MM.1S (cell line): ENCODE measurements at regions not wholly inside any gene's neighbourhood (a gene's known extent, or its start where the extent isn't known, plus 50 kb on each side); places are given as distances from the start of the nearest gene placed in this dataset.

Source experiments
- DNase-seq: peaks from one replicate; pipeline ENCODE4 v3.0.0-alpha.2; 2015
- H2AFZ ChIP-seq: fragments of 300-600 bp; sonication (generic); 2 replicates; pipeline ENCODE4 v1.6.0; 2016; ENCODE audit warnings: antibody characterized with exemption, low read length
- H3F3A ChIP-seq: fragments of 300-600 bp; sonication (generic); 2 replicates; pipeline ENCODE4 v1.6.1; 2016; ENCODE audit warnings: mild to moderate bottlenecking, antibody characterized with exemption, low read length, moderate library complexity, mixed read lengths; ENCODE audit not compliant: insufficient read depth
- H3K27ac ChIP-seq: fragments of 300-600 bp; sonication (generic); 2 replicates; pipeline ENCODE4 v1.5.1; 2016; ENCODE audit warnings: mild to moderate bottlenecking, low read length
- H3K27me3 ChIP-seq: fragments of 300-600 bp; sonication (generic); replicated peaks from 2 replicates; pipeline ENCODE4 v1.6.0; 2016; ENCODE audit warnings: low read length; ENCODE audit not compliant: insufficient read depth
- H3K36me3 ChIP-seq: fragments of 300-600 bp; sonication (generic); replicated peaks from 2 replicates; pipeline ENCODE4 v1.6.1; 2016; ENCODE audit warnings: mild to moderate bottlenecking, low read length, mixed read lengths; ENCODE audit not compliant: insufficient read depth
- H3K4me1 ChIP-seq: fragments of 300-600 bp; sonication (generic); 2 replicates; pipeline ENCODE4 v1.6.1; 2016; ENCODE audit warnings: low read length, mixed read lengths
- H3K4me2 ChIP-seq: fragments of 300-600 bp; sonication (generic); 2 replicates; pipeline ENCODE4 v1.6.0; 2016; ENCODE audit warnings: low read depth, low read length
- H3K4me3 ChIP-seq: fragments of 300-600 bp; sonication (generic); 2 replicates; pipeline ENCODE4 v1.5.1; 2016; ENCODE audit warnings: low read length, mixed read lengths
- H3K79me2 ChIP-seq: fragments of 300-600 bp; sonication (generic); 2 replicates; pipeline ENCODE4 v1.6.1; 2016; ENCODE audit warnings: mixed run types, low read length, mixed read lengths
- H3K9ac ChIP-seq: fragments of 300-600 bp; sonication (generic); 2 replicates; pipeline ENCODE4 v1.6.1; 2016; ENCODE audit warnings: low read length, mixed read lengths
- H3K9me2 ChIP-seq: fragments of 300-600 bp; sonication (generic); replicated peaks from 2 replicates; pipeline ENCODE4 v1.6.1; 2016; ENCODE audit warnings: mild to moderate bottlenecking, low read length, mixed read lengths; ENCODE audit not compliant: insufficient read depth
- H3K9me3 ChIP-seq: fragments of 300-600 bp; sonication (generic); replicated peaks from 2 replicates; pipeline ENCODE4 v1.6.1; 2016; ENCODE audit warnings: mild to moderate bottlenecking, low read length, mixed read lengths; ENCODE audit not compliant: insufficient read depth
- H4K20me1 ChIP-seq: fragments of 300-600 bp; sonication (generic); 2 replicates; pipeline ENCODE4 v1.6.1; 2016; ENCODE audit warnings: mild to moderate bottlenecking, low read length, moderate library complexity, mixed read lengths; ENCODE audit not compliant: insufficient read depth
- EZH2 ChIP-seq: fragments of 300-600 bp; sonication (generic); optimal IDR thresholded peaks from 2 replicates; pipeline ENCODE3; 2017; ENCODE audit warnings: low read depth, mild to moderate bottlenecking, antibody characterized with exemption, low read length, mixed read lengths
- EZH2phosphoT487 ChIP-seq: fragments of 300-600 bp; sonication (generic); IDR thresholded peaks from 2 replicates; pipeline ENCODE4 v1.6.1; 2018; ENCODE audit warnings: antibody characterized with exemption, low read length
- TF ChIP-seq, protein P1 (sequence below): fragments of 300-600 bp; sonication (generic); IDR thresholded peaks from 2 replicates; pipeline ENCODE4 v1.5.1; 2016; ENCODE audit warnings: antibody characterized with exemption, low read length, mixed read lengths

DNA sequence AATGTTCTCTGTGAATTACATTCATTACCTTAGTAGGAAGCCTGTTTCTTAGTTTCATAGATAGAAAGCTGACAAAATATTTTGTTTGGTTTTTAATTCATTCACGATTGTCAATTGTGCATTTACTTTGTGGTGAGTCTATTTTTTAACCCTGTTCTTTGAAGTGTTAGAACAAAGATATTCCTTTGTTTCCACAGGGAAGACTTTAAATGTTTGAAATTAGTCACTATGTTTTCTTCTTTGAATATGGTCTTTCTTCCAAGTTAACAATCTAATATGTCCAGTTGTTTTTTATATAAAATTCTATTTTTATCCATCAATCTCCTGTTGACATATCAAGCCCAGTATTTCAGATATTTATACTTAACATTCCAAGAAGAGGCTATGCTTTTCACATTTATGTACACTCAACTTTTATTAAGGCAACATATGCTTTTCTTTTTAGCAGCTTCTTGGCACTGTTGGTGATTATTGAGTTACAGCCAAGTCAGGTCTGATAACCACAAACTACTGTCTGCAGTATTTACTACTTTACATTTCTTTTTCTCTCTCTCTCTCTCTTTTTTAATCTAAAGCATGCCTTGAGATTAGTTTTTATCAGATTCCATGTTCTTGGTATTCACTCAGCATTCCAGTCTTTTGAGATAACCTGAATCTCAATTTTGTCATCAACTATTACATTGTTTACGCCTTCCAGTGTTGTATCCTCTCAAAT is 812.8 kb upstream of the SLC10A2 start:
- H4K20me1 ChIP-seq = no peaks in the 10 kb centered on the region
- H3K4me1 ChIP-seq = no peaks in the 10 kb centered on the region
- H3K9me2 ChIP-seq = no peaks in the 10 kb centered on the region
- H3K9ac ChIP-seq = no peak overlapping the region
- H3F3A ChIP-seq = no peaks in the 10 kb centered on the region
- H2AFZ ChIP-seq = no peak overlapping the region
- H3K4me3 ChIP-seq = no peak overlapping the region
- H3K27me3 ChIP-seq = no peaks in the 10 kb centered on the region
- no peaks in the 10 kb centered on the region for H3K9me3 ChIP-seq
- no peaks in the 10 kb centered on the region for H3K36me3 ChIP-seq
- H3K27ac ChIP-seq = no peak overlapping the region
- no peak for DNase-seq
- TF ChIP-seq, protein P1, sequence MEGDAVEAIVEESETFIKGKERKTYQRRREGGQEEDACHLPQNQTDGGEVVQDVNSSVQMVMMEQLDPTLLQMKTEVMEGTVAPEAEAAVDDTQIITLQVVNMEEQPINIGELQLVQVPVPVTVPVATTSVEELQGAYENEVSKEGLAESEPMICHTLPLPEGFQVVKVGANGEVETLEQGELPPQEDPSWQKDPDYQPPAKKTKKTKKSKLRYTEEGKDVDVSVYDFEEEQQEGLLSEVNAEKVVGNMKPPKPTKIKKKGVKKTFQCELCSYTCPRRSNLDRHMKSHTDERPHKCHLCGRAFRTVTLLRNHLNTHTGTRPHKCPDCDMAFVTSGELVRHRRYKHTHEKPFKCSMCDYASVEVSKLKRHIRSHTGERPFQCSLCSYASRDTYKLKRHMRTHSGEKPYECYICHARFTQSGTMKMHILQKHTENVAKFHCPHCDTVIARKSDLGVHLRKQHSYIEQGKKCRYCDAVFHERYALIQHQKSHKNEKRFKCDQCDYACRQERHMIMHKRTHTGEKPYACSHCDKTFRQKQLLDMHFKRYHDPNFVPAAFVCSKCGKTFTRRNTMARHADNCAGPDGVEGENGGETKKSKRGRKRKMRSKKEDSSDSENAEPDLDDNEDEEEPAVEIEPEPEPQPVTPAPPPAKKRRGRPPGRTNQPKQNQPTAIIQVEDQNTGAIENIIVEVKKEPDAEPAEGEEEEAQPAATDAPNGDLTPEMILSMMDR = no peak
- TF ChIP-seq EZH2phosphoT487 (no peak), EZH2 (no peak)
- no peaks in the 10 kb centered on the region for H3K79me2 ChIP-seq
- no peak overlapping the region for H3K4me2 ChIP-seq

DNA sequence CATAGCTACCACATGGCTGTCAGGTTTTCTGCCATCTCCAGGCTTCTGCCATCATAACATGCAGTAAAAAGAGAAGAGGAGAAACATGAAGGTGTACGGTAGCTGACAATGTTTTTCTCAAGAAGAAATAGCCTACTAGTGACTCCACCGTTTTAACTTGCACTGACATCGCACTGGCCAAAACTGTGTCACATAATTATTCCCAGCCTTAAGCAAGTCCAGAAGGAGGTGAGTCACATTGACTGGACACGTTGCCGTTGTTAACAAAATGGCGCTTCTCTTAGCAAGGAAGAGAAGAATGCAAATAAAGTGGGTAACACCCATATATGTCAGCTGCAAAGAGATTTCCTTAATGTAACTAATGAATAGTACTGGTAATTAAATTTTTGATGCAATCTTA is 810.4 kb upstream of the SLC10A2 start:
- Histone ChIP-seq H2AFZ (no peak overlapping the region), H3K27me3 (no peaks in the 10 kb centered on the region), H3K27ac (no peak overlapping the region), H4K20me1 (no peaks in the 10 kb centered on the region), H3K9ac (no peak overlapping the region), H3K4me3 (no peak overlapping the region), H3K9me3 (no peaks in the 10 kb centered on the region), H3K36me3 (no peaks in the 10 kb centered on the region), H3K9me2 (no peaks in the 10 kb centered on the region), H3K4me1 (no peaks in the 10 kb centered on the region), H3K4me2 (no peak overlapping the region), H3F3A (no peaks in the 10 kb centered on the region), H3K79me2 (no peaks in the 10 kb centered on the region)
- DNase-seq = no peak
- TF ChIP-seq, protein P1 = no peak
- TF ChIP-seq EZH2 = no peak

DNA sequence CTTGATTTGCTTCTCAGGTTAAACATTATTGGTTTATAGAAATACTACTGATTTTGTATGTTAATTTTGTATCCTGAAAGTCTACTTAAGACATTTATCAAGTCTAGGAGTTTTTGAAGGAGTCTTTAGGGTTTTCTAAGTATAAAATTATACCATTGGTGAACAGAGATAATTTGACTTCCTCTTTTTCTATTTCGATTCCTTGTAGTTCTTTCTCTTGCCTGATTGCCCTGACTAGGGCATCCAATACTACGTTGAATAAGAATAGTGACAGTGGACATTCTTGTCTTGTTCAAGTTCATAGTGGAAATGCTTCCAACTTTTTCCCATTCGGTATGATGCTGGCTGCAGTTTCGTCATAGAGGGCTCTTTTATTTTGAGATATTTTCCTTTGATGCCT is 807.5 kb upstream of the SLC10A2 start:
- Histone ChIP-seq H3K4me1 (no peaks in the 10 kb centered on the region), H3K4me3 (no peak overlapping the region), H3F3A (no peaks in the 10 kb centered on the region), H4K20me1 (no peaks in the 10 kb centered on the region), H3K79me2 (no peaks in the 10 kb centered on the region), H3K9ac (no peak overlapping the region), H3K27me3 (no peaks in the 10 kb centered on the region), H3K4me2 (no peak overlapping the region), H3K36me3 (no peaks in the 10 kb centered on the region), H3K9me2 (no peaks in the 10 kb centered on the region), H2AFZ (no peak overlapping the region), H3K27ac (no peak overlapping the region), H3K9me3 (no peaks in the 10 kb centered on the region)
- TF ChIP-seq EZH2 (no peak), EZH2phosphoT487 (no peak)
- TF ChIP-seq, protein P1 = no peak
- no peak for DNase-seq
